GM21576 (cell line): ENCODE measurements at regions not wholly inside any gene's neighbourhood (a gene's known extent, or its start where the extent isn't known, plus 50 kb on each side); places are given as distances from the start of the nearest gene placed in this dataset.
"Not testable (repeated sequence)": the region's sequence is repeated elsewhere in the genome, so short reads cannot be mapped to it uniquely, and the experiment has no call there.

ENCODE experiments used
- ATAC-seq: cut with Tn5 transposase; IDR thresholded peaks from one replicate; pipeline ENCODE4 v1.9.1; 2021; ENCODE audit warnings: mild to moderate bottlenecking, moderate library complexity; ENCODE audit not compliant: unreplicated experiment

GRCh38 chr12:73002504-73002903 lies 730.3 kb downstream of the TRHDE start:
- ATAC-seq: not testable (repeated sequence)

GRCh38 chr12:73009138-73009834 lies 737.1 kb downstream of the TRHDE start:
- not testable (repeated sequence) for ATAC-seq

GRCh38 chr12:73017981-73018380 lies 745.8 kb downstream of the TRHDE start:
- ATAC-seq: no peak

- no peak for ATAC-seq
Observed at GRCh38 chr12:73053893-73054292, 781.7 kb downstream of the TRHDE start.

GRCh38 chr12:73057428-73057827 lies 785.3 kb downstream of the TRHDE start:
- no peak for ATAC-seq

- no peak for ATAC-seq
Observed at GRCh38 chr12:73065913-73066312, 793.7 kb downstream of the TRHDE start.

GRCh38 chr12:73067616-73068015 lies 795.4 kb downstream of the TRHDE start:
- ATAC-seq: no peak

- ATAC-seq: no peak
Observed at GRCh38 chr12:73072214-73072613, 800.0 kb downstream of the TRHDE start.

GRCh38 chr12:73076760-73077159 lies 804.6 kb downstream of the TRHDE start:
- ATAC-seq: no peak

- no peak for ATAC-seq
Observed at GRCh38 chr12:73083736-73084135, 811.6 kb downstream of the TRHDE start.

GRCh38 chr12:73106296-73106695 lies 834.1 kb downstream of the TRHDE start:
- no peak for ATAC-seq

- no peak for ATAC-seq
Observed at GRCh38 chr12:73106896-73107295, 834.7 kb downstream of the TRHDE start.

- no peak for ATAC-seq
Observed at GRCh38 chr12:73110816-73111215, 838.6 kb downstream of the TRHDE start.

GRCh38 chr12:73112035-73112816 lies 840.1 kb downstream of the TRHDE start:
- no peak for ATAC-seq

- no peak for ATAC-seq
Observed at GRCh38 chr12:73124480-73124879, 852.3 kb downstream of the TRHDE start.

- ATAC-seq: no peak
Observed at GRCh38 chr12:73125148-73125547, 853.0 kb downstream of the TRHDE start.

GRCh38 chr12:73136386-73136785 lies 864.2 kb downstream of the TRHDE start:
- no peak for ATAC-seq

GRCh38 chr12:73139642-73140041 lies 867.5 kb downstream of the TRHDE start:
- not testable (repeated sequence) for ATAC-seq

- no peak for ATAC-seq
Observed at GRCh38 chr12:73158341-73158740, 886.2 kb downstream of the TRHDE start.

- no peak for ATAC-seq
Observed at GRCh38 chr12:73159954-73160353, 887.8 kb downstream of the TRHDE start.

GRCh38 chr12:73161970-73162369 lies 889.8 kb downstream of the TRHDE start:
- no peak for ATAC-seq

GRCh38 chr12:73180734-73181133 lies 908.6 kb downstream of the TRHDE start:
- no peak for ATAC-seq
